HAP-1 (cell line): ENCODE measurements at regions not wholly inside any gene's neighbourhood (a gene's known extent, or its start where the extent isn't known, plus 50 kb on each side); places are given as distances from the start of the nearest gene placed in this dataset.

Experiments used
- DNase-seq, 2 experiments: peaks; one replicate each; pipeline ENCODE4 v3.0.0-alpha.2; 2016 to 2020; ENCODE audit warnings: low spot score in 2 of 2
- H3K27me3 ChIP-seq: fragments of 250-450 bp; sonication (Bioruptor Pico); 2 replicates; pipeline ENCODE4 v1.5.1; 2020; ENCODE audit warnings: low read depth, mild to moderate bottlenecking, moderate library complexity
- H3K36me3 ChIP-seq: fragments of 250-450 bp; sonication (Bioruptor Pico); replicated peaks from 2 replicates; pipeline ENCODE4 v1.5.1; 2020; ENCODE audit warnings: mild to moderate bottlenecking
- H3K4me1 ChIP-seq: fragments of 250-450 bp; sonication (Bioruptor Pico); 2 replicates; pipeline ENCODE4 v1.5.1; 2020; ENCODE audit warnings: mild to moderate bottlenecking
- H3K4me3 ChIP-seq: fragments of 250-450 bp; sonication (Bioruptor Pico); 2 replicates; pipeline ENCODE4 v1.5.1; 2020; ENCODE audit warnings: mild to moderate bottlenecking, moderate library complexity
- H3K9me3 ChIP-seq: fragments of 250-450 bp; sonication (Bioruptor Pico); 2 replicates; pipeline ENCODE4 v1.5.1; 2020; ENCODE audit warnings: mild to moderate bottlenecking, moderate library complexity
- in situ Hi-C: fragments of 300-500 bp; cut with MboI; formaldehyde crosslinking; loops from 3 replicates; pipeline ENCODE4 v1.14.3; 2020; ENCODE audit warnings: low sequenced_read_pairs, inconsistent platforms, mixed read lengths

GRCh38 chr9:23587433-23587832, 238.6 kb downstream of the ELAVL2 start:
- Histone ChIP-seq H3K4me1 (no peaks in the 10 kb centered on the region), H3K9me3 (no peaks in the 10 kb centered on the region), H3K36me3 (no peaks in the 10 kb centered on the region), H3K4me3 (no peak overlapping the region), H3K27me3 (no peaks in the 10 kb centered on the region)
- DNase-seq: no peak
- in situ Hi-C loops: no loop called here

DNA sequence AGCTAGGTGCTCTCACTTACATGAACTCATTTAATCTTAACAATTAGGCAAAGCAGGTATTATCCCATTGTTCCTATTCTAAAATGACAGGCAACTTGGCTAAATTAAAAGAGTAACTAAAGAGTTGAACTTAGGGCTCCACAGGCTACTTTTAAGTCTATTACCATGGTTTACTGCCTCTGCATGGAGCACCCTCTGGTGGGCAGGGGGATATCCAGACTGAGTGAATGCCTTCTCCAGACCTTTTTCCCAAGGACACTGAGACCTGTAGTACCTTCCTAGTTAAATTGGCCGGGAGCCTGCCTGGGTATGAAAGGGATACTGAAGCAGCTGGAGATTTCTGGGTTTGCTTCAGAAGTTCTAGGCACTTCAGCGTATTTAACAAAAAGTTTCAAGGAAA, 238.1 kb downstream of the ELAVL2 start:
- no peaks in the 10 kb centered on the region for H3K27me3 ChIP-seq
- no peak for DNase-seq
- H3K9me3 ChIP-seq: no peaks in the 10 kb centered on the region
- H3K36me3 ChIP-seq: no peaks in the 10 kb centered on the region
- H3K4me1 ChIP-seq: no peaks in the 10 kb centered on the region
- in situ Hi-C loops: no loop called here
- H3K4me3 ChIP-seq: no peak overlapping the region

DNA sequence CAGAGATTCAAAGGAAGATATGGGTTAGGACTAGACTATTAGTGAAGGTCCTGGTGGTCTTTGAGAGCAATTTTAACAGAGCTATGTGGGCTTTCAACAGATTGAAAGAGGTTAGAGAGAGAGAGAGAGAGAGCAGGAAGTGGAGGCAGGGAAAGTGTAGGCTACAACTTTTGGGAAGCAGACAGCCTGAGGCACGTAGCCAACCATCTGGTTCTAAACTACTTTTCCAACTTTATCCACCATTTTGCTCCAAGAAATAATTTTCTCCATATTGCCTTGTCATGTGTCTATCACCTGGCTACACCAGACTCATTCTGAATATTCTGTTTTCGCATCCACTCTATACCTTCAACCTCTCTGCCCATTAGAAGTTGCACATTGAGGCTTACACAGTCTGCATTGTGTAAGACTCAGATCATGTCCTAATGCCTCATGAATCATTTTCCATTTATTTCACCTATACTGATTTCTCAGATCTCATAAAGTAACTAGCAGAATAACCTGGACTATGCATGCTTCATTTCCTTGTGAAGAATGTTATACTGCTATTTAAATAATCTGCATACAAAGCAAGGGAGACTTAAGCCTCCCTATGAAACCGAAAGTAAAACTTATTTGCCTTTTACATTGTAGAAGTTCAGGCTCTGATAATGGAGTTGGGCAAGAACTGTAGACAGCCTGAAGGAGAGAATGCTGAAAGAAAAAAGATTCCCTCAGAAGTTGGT, 235.6 kb downstream of the ELAVL2 start:
- Histone ChIP-seq H3K9me3 (no peaks in the 10 kb centered on the region), H3K27me3 (no peaks in the 10 kb centered on the region), H3K4me1 (no peaks in the 10 kb centered on the region), H3K4me3 (no peak overlapping the region), H3K36me3 (no peaks in the 10 kb centered on the region)
- DNase-seq: peak in 1 of 2 experiments; percentile 21
- in situ Hi-C loops: no loop called here

GRCh38 chr9:23594421-23594820, 231.6 kb downstream of the ELAVL2 start:
- in situ Hi-C loops: no loop called here
- H3K4me1 ChIP-seq: no peaks in the 10 kb centered on the region
- no peaks in the 10 kb centered on the region for H3K27me3 ChIP-seq
- no peaks in the 10 kb centered on the region for H3K36me3 ChIP-seq
- H3K4me3 ChIP-seq: no peak overlapping the region
- no peaks in the 10 kb centered on the region for H3K9me3 ChIP-seq
- DNase-seq: no peak

- Histone ChIP-seq H3K4me3 (no peak overlapping the region), H3K9me3 (no peaks in the 10 kb centered on the region), H3K4me1 (no peaks in the 10 kb centered on the region), H3K36me3 (no peaks in the 10 kb centered on the region), H3K27me3 (no peaks in the 10 kb centered on the region)
- in situ Hi-C loops: no loop called here
- no peak for DNase-seq
Measured at GRCh38 chr9:23596913-23597634, 229.0 kb downstream of the ELAVL2 start.

GRCh38 chr9:23598994-23599393, 227.0 kb downstream of the ELAVL2 start:
- no peaks in the 10 kb centered on the region for H3K36me3 ChIP-seq
- no peak for DNase-seq
- no peaks in the 10 kb centered on the region for H3K9me3 ChIP-seq
- in situ Hi-C loops: no loop called here
- H3K27me3 ChIP-seq: no peaks in the 10 kb centered on the region
- no peak overlapping the region for H3K4me3 ChIP-seq
- H3K4me1 ChIP-seq: no peaks in the 10 kb centered on the region

DNA sequence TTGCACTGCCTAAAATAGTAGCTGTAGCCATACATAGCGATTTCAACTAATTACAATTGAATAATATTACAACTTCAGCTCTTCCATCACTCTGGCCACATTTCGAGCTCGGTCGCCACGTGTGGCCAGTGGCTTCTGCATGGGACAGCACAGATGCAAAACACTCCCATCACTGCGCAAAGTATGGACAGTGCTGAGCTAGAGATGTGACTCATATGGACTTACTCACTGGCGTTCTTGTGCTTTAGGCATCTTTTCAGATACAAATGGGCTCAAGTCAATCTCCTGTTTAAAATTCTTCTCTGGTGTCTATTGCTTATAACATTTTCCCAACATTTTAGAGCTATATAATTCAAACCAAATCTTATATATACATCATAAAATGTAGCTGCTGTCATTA, 222.7 kb downstream of the ELAVL2 start:
- in situ Hi-C loops: no loop called here
- Histone ChIP-seq H3K36me3 (no peaks in the 10 kb centered on the region), H3K27me3 (no peaks in the 10 kb centered on the region), H3K9me3 (no peaks in the 10 kb centered on the region), H3K4me1 (no peaks in the 10 kb centered on the region), H3K4me3 (no peak overlapping the region)
- DNase-seq: no peak

- in situ Hi-C loops: no loop called here
- no peaks in the 10 kb centered on the region for H3K36me3 ChIP-seq
- no peaks in the 10 kb centered on the region for H3K9me3 ChIP-seq
- H3K27me3 ChIP-seq: no peaks in the 10 kb centered on the region
- H3K4me1 ChIP-seq: no peaks in the 10 kb centered on the region
- DNase-seq: no peak
- no peak overlapping the region for H3K4me3 ChIP-seq
Measured at GRCh38 chr9:23606107-23606506, 219.9 kb downstream of the ELAVL2 start.

DNA sequence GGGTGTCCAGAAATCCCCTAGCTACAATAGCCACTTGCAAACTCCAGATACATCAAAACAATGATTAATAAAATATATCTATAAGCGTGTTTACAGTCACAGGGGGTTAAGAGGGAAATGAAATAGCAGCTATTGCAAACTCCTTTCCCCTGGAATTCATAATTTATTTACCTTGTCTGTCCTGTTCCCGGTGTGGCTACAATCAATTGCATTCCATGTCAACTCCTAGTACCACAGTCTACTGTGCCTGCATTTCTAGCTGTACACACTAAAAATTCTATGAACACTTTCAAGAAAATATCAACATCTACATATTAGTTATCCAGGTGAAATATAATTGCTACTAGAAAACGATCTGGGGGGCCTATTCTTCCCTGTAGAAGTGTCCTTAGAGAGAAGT, 217.6 kb downstream of the ELAVL2 start:
- no peak overlapping the region for H3K4me3 ChIP-seq
- no peaks in the 10 kb centered on the region for H3K9me3 ChIP-seq
- H3K4me1 ChIP-seq: no peaks in the 10 kb centered on the region
- no peaks in the 10 kb centered on the region for H3K27me3 ChIP-seq
- in situ Hi-C loops: no loop called here
- no peaks in the 10 kb centered on the region for H3K36me3 ChIP-seq
- no peak for DNase-seq

GRCh38 chr9:23611869-23612268, 214.2 kb downstream of the ELAVL2 start:
- Histone ChIP-seq H3K27me3 (no peaks in the 10 kb centered on the region), H3K36me3 (no peaks in the 10 kb centered on the region), H3K4me3 (no peak overlapping the region), H3K9me3 (no peaks in the 10 kb centered on the region), H3K4me1 (no peaks in the 10 kb centered on the region)
- in situ Hi-C loops: no loop called here
- no peak for DNase-seq

DNA sequence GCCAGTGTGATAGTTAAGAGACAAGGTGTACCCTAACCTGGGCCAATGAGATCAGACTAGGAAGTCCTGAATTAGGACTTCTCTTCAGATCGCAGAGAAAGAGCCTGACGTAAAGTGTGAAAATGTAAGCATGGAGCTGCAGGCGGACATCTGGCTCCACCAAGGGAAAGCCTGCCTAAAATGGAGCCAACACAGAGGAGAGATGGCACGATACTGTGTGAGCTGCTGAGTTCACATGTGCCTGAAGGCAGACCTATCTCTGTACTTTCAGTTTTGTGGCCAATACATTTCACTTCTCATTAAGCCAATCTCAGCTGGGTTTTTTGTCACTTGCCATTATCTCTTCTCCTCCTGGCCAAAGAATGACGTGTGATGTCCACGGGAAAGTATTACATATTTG, 210.5 kb downstream of the ELAVL2 start:
- Histone ChIP-seq H3K4me3 (no peak overlapping the region), H3K4me1 (no peaks in the 10 kb centered on the region), H3K9me3 (no peaks in the 10 kb centered on the region), H3K27me3 (no peaks in the 10 kb centered on the region), H3K36me3 (no peaks in the 10 kb centered on the region; the same call in 1 of the 2 replicates)
- no peak for DNase-seq
- in situ Hi-C loops: no loop called here

GRCh38 chr9:23621188-23621587, 204.9 kb downstream of the ELAVL2 start:
- in situ Hi-C loops: no loop called here
- DNase-seq: no peak
- no peak overlapping the region for H3K4me3 ChIP-seq

GRCh38 chr9:23621924-23622323, 204.1 kb downstream of the ELAVL2 start:
- Histone ChIP-seq H3K9me3 (no peaks in the 10 kb centered on the region), H3K4me1 (no peaks in the 10 kb centered on the region), H3K4me3 (no peak overlapping the region), H3K27me3 (no peaks in the 10 kb centered on the region), H3K36me3 (no peaks in the 10 kb centered on the region; the same call in 1 of the 2 replicates)
- in situ Hi-C loops: no loop called here
- DNase-seq: no peak

More at GRCh38 chr9:23621188-23621587, 204.9 kb downstream of the ELAVL2 start:
- Histone ChIP-seq H3K9me3 (no peaks in the 10 kb centered on the region), H3K36me3 (no peaks in the 10 kb centered on the region; the same call in 1 of the 2 replicates), H3K4me1 (no peaks in the 10 kb centered on the region), H3K27me3 (no peaks in the 10 kb centered on the region)

GRCh38 chr9:23622396-23622795, 203.6 kb downstream of the ELAVL2 start:
- Histone ChIP-seq H3K27me3 (no peaks in the 10 kb centered on the region), H3K9me3 (no peaks in the 10 kb centered on the region), H3K36me3 (no peaks in the 10 kb centered on the region; the same call in 1 of the 2 replicates), H3K4me1 (no peaks in the 10 kb centered on the region), H3K4me3 (no peak overlapping the region)
- no peak for DNase-seq
- in situ Hi-C loops: no loop called here
